UCSD-AML1 (cell line): ENCODE measurements at regions not wholly inside any gene's neighbourhood (a gene's known extent, or its start where the extent isn't known, plus 50 kb on each side); places are given as distances from the start of the nearest gene placed in this dataset.
A peak's percentile ranks its signal among the peaks of the same experiment; 100 is the strongest.

ENCODE experiments used
- DNase-seq: peaks from one replicate; lab custom pipeline; 2025; ENCODE audit not compliant: unreplicated experiment; lab: John Stamatoyannopoulos, UW

DNA sequence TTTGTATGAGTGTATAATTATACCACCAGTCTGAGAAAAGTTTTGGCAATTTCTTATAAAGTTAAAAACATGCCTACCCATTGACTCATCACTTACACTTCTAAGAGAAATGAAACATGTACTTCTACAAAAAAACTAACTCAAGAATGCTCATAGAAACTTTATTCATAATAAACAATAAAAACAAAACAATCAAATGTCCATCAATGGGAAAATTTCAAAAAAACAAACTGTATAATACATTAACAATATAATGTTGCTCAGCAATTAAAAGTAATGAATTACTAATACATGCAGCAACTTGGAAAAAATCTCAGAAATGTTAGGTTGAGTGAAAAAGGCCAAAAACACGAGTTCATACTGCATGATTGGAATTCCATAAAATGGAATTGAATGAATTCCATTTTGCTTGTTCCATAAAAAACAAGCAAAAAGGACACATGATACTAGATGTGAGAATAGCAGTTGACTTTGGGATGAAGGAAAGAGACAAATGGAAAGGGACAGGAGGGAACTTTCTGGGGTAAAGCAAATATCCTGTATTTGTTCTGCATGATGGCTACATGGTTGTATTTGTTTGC is 726.6 kb downstream of the RFPL4B start:
- DNase-seq = no peak

DNA sequence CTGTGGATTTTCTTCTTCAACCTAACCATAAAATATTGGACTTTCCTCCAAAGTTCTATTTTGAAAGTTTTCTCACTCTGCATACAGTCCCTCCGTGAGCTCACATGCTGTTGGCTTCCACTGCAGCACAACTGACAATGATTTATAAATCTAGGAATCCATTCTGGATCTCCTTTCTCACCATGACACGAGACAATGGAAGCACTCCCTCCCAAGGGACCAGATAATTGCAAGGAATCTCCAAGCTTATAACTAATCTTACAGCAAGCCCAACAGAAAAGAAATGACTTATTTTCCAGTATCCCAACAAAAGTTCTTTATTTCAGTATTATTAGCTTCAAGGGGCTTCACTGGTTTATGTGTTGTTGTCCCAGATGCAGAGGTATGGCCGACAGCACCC is 729.0 kb downstream of the RFPL4B start:
- DNase-seq = no peak

DNA sequence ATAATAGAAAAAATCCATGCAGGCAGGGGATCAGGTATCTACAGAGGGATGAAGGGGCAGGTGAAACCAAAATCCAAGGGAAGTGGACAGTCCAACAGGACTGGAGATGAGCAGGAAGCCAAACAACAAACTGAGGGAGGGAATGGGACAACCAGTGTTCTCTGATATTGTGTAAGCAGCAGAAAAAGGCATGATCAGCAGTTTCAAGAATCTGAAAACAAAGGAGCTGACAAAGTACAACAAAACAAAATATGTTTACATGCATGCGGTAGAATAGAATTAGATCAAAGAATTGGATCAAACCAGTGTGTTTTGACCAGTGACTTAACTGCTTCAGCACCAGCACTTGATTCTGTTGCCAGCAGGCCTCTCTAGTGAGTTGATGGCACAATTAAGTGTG is 729.7 kb downstream of the RFPL4B start:
- no peak for DNase-seq

DNA sequence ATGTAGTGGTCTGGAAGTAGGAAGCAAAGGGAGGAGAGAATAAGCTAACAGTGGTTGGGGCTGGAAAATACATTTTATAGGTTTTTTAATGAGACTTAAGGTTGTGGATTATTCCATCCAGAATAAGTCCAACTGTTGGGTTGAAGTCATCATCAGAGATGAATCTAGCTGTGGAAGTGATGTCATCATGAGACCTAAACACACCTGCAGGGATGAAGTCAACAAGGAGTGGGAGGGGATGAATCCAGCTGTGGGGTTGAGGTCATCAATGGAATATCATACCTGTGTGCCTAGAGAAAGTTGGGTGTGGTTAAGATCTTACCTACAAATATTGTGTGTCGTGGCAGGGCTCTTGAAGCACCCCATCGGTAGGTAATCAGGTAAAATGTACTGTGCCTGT is 730.7 kb downstream of the RFPL4B start:
- no peak for DNase-seq

DNA sequence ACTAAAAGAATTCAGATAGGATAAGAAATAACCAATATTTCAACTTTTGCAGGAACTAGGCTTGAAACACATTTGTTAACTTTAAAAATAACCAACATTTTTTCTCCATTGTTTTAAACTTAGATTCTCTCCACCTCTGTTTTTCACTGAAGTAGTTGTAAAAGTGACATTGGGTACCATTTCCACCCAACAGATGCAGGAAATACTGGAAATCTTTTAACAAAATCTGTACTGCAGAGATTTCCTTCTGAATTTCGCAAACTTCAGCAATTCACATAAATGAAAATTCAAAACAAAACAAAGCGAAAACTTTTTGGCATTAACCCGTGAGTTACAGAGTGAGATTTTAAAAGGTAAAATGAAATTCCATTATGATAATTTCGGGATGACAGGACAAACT is 731.7 kb downstream of the RFPL4B start:
- no peak for DNase-seq

DNA sequence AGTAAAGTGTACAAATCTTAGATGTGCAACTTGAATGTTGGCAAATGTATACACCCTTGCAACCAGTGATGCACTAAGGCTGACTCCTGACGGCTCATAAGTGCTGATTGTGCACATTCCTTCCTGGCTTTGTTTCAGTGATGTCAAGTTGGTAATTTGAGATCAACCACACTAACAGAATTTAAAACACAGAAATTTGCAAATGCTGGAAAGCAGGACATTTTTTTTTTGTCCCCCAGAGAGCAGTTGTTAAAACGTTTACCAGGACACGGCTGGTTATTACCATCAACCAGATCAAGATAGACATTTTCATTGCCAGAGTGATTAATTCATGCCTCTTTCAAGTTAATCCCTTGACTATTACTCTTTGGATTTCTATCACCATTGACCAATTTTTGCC is 735.6 kb downstream of the RFPL4B start:
- no peak for DNase-seq

DNA sequence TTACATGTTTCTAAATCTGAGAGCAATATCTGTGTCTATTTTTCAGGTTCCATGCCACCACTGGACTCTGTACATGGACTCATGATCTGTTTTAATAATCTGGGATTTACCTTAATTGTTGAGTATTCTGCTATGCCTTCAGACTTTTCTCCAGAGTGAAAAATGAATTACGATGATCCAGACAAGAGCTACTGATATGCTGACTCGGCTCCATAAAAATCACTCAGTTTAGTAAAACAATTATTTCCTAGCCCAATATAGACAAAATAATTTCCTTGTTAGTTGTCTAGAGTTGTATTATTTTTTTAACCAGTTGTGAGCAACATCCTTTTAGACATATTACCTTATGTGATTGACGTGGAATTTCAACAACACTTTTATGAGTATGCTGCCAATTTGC is 736.8 kb downstream of the RFPL4B start:
- DNase-seq = no peak

DNA sequence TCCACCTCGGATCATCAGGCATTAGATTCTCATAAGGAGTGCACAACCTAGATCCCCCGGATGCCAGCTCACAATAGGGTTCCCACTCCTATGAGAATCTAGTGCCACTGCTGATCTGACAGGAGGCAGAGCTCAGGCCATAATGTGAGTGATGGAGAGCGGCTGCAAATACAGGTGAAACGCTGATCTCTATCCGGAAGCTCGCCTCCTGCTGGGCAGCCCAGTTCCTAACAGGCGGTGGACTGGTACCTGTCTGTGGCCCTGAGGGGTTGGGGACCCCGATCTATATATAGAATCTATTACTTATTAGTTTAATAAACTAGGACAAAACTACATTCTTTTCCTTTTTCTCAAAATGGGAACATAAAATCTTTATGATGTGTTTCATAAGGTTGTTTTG is 741.9 kb downstream of the RFPL4B start:
- DNase-seq = peak; percentile 5

DNA sequence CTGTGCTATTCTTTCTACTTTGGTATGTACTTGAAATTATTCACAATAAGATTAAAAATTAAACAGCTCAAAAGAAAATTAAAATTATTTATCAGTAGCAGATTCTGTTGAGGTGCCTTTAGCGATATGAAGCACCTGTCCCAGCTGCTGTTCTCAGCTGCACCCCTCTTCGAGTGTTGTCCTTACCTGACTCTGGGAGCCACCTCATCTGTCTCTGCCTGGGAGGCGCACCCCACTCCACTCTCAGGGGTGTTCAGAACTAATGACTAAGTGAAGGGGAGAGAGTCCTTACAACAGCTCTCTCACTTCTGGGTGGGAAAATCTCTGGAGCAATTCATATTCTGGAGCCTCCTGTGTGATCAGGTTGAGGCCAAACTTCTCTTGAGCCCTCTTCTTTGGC is 745.7 kb downstream of the RFPL4B start:
- no peak for DNase-seq

DNA sequence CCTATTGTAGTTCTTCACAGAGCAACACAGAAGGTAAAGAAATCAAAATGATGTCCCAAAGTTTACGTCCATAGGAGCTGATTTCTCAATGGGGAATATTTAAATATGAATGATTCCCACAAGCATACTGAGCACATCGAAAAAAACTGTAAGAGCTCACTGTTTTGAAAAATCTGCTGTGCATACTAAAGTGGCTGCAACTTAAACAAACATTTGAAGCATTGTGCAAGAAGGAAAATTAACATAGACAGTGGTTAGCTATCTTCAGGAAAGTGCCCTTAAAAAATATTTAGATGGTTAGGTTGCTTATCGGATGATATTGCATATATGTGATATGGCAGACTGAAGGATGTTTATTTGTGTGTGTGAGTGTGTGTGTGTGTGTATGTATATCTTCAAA is 747.6 kb downstream of the RFPL4B start:
- DNase-seq = no peak

DNA sequence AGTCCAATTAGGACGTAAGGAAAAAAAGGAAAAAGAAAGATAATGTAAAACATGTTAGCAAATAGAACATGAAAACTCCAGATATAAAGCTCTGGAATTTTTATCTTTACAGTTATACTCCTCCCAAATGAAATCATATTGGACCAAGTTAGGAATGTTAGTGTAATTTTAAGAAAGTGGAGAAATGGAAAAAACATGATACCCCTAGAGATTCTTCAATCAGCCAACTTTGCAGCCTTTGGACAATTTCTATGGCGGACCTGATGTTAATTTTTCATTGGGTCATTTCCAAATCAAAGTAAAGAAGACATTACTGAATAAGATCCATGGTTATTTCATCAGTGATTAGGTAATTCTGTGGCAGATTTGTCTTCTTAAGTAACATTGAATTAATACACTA is 748.7 kb downstream of the RFPL4B start:
- no peak for DNase-seq

DNA sequence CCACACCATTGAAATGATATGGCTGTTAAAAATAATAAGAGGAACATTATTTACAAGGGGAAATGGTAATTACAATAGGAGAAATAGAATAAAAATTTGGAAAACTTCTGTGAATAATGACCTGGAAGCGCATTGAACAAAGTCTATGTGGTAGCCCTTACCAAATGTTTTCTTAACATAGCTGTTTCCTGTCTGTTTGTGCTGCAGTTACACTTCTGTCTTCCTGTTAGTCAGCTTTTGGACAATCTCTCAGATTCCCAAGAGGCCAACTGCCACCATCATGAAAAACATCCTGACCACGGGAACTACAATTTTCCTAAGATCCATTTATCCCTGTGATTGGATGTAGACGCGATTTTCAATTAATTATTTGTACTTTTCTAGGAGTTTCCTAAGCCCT is 754.4 kb upstream of the MARCKS start:
- DNase-seq = no peak

DNA sequence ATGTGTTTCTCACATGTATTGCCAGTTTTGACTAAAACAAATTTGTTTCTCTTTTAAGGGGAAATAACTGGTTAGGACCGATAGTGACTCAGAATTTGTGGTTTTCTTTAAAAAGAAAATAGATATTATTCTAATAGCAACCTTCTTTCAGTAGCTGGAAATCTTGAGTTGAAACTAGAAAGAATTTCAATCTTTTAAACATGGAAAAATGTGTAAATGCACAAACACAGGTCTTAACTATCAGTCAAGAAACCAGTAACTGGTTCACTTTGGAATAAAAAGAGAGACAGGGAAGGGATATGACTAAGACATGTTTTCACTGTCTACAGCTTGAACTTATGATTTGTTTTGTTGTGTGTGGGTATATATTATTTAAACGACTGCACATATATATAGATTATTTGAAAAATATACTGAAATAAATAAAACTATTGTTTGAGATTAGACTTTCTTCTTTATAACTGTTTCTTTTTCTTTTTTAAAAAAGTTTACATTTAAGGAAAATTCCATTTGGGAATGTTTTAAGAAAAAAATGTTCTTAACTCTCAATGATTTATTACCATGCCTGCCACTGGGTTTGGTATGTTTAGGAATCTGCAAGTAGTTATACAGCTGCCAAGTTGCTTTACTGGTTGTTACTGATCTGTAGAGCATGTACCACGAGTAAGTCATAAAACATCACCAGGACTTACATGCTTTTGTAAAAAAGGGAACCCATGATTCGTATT is 753.3 kb upstream of the MARCKS start:
- DNase-seq = no peak

DNA sequence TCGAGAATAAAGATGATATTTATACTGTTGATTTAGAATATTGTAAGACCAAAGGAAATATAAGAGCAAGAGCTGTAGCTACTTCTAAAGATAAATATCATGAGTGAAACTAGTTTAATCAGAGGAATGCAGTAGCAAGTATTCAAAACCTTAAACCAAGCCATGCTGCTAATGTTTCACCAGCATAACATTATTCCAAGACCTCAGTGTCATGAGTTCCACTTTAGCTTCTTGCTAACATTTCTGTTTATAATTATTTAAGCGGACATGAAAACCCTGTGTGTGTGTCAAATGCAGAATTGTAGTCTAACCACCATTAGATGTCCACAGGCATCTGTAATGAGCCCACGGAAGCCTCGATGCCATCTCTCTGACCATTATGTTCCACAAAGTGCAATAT is 752.6 kb upstream of the MARCKS start:
- no peak for DNase-seq

DNA sequence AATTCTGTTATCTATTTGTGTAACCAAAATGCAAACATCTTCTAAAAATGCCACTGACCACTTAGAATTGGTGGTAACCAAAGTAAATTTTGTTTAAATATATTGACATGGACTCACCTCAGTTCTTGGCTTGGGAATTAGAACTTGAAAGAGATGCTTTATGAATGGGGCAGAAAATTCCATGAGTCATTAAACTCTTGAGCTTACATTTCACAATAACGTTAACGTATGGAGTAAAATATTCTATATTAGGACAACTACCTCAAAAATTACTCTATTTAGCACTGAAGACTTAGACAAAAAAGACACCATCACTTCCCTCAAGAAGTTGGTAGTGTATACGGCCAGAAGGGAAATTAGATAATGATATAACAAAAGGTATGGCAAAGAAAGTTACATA is 752.2 kb upstream of the MARCKS start:
- DNase-seq = no peak

DNA sequence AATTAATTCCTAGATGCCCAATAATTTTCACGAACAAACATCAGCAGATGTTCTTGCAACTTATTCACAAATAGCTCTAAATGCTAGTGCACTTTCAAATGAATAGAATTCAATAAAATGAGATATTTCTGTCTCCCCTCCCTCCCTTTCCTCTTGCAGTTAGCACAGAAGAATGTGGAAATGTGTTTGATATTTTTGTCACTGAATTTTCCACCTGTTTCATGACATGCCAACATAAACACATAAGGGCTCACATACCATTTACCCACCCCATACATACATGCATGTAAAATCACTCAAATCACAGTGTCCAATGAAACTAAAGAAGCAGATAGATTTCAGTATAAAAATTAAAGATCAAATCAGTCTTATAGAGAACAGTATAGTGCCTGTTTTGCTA is 746.9 kb upstream of the MARCKS start:
- DNase-seq = no peak

DNA sequence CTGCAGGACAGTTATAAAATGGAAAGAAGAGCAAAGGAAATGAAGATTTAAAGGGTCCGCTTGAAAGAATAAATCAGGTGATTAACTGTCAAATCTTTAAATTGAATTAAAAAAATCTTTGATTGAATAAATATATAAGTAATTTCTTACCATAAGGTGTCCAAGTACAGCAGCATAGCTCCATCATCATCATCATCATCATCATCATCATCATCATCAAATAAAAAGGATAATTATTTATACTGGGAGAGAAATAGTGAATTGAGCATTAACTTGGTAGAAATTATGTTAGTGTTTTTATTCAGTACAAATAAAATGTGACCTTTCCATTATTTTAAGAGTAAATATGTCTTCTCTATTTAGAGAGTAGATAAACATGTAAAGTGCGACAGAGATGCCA is 745.6 kb upstream of the MARCKS start:
- DNase-seq = no peak

DNA sequence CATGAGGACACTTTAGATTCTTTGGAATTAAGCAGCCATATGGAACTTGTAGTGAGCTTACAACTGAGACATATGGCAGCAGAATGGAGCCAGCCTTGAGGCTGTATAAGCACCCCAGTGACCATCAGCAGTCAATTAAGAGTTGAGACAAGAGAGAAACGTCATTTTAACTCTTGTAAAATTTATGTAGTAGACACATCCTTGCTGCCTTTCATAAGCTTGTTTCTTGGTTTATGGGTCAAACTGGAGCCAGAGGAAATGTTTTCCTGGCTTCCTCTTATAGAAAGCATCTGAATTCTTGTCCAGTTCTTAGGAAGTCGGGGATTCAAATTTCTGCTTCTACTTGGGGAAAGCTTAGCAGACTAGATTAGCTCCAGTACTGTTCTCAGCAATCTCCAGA is 745.1 kb upstream of the MARCKS start:
- no peak for DNase-seq

DNA sequence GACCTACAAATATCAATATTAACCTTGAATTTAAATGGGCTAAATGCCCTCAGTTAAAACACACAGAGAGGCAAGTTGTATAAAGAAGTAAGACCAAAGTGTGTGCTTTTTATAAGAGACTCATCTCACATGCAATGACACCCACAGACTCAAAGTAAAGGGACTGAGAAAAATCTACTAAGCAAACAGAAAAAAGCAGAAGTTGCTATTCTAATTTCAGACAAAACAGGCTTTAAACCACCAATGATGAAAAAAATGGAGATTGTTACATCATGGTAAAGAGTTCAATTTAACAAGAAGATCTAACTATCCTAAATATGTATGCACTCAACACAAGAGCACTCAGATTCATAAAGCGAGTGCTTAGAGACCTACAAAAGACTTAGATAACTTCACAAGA is 741.9 kb upstream of the MARCKS start:
- no peak for DNase-seq

DNA sequence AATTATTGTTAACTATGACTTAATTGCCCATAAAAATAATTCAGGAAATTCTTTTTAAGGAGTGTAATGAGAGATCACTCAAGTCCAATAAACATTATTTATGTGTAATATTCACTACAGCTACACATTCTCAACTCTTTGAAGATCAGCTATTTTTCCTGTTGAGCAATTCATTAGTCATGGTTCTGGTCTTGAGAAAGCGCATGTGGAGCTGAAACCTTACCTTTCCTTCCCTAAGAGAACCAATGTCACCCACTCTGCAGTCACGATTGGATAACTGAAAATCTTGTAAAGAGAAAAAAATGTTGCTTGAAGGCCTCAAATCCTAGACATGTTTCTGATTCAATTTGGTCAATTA is 736.9 kb upstream of the MARCKS start:
- no peak for DNase-seq

DNA sequence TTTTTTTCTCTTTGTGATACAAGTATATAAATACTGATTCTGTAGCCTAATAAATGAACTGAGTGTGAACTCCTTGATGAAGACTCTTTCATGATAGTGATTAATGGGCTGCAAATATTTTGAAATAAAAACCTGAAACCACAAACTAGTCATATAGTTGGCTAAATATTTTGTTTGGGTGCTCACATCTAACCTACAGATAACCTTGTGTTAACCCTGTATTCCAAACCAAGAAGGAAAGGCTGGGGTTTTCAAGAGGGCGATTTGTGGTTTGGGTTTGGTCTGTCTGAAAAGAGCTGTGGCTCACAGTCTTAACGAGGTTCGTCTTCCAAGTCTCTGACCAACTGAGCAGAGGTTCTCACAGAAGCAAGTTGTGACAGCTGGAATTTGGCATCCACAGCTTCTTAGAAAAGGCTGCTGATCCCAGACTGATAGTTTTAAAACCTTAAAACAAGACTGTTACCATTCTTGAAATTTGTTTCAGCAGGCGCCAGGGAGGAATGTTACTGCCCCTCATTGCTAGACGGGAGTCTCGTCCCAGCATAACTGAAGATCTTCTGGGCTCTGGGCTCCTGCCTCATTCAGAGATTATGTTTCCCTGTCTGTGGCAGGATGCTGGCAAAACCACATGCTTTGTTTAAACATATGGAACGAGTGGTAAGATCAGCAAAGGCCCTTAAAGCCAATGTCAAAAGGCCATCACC is 736.4 kb upstream of the MARCKS start:
- DNase-seq = peak; percentile 20

DNA sequence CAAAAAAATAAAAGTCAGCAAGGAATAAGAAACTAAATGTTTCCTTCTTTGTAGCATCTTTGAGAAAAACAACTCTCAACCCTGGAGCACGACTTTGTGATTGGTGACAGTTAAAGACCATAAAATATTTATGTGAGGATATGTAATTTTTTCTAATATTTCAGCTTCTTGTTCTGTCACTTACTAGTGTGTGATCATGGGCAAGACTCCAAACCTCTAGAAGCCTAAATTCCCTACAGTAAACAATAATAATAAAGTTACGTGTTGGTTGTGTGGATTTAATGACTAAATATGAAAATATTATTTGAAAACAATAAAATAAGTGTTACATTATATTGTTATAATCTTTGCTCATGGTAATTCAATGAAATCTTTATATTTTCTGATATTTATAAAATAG is 735.6 kb upstream of the MARCKS start:
- no peak for DNase-seq

DNA sequence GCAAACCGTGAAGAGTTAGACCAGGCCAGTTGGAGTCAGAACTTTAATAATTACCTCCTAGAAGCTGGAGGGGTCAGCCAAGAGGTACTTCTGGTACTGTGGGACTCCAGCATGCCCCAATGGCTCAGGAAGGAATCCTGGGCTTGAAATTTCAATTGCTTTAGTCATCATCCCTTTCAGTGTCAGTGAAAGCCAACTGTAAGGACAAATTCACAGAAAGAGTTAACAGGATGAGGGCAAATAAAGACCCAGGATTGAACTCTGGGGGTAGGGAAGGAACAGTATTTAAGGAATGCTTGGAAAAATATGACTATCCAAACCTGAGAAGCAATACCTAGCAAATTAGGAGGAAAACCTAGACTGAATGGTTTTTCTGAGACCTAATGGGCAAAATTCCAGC is 735.1 kb upstream of the MARCKS start:
- no peak for DNase-seq
